C1 segment of cervical spinal cord (tissue), 14 donors: ENCODE measurements at regions not wholly inside any gene's neighbourhood (a gene's known extent, or its start where the extent isn't known, plus 50 kb on each side); places are given as distances from the start of the nearest gene placed in this dataset.

Source experiments
- DNase-seq, 14 donors: peaks; one replicate each; lab custom pipeline; 2025; lab: John Stamatoyannopoulos, UW

GRCh38 chr1:232445361-232446106 lies 184.4 kb downstream of the SIPA1L2 start:
- no peak for DNase-seq

- no peak for DNase-seq
Observed at GRCh38 chr1:232443372-232443771, 186.6 kb downstream of the SIPA1L2 start.

DNA sequence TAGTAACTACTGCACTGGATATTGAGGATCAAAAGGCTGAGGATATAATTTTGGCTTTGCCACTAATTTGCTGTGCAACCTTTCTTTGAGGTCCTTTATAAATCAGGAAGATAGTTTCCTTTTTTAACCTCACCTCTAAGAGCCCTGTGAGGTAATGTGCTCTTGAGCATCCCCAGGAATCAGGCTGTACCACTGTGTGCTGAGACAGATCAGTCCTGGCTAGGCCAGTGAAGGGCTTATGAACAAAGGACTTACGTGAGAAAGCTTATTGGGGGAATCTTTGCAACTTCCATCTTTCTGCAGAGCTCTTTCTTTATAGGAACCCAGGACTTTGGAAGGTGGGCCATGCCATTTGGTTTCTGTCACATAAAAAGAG lies 188.9 kb downstream of the SIPA1L2 start:
- DNase-seq = no peak

DNA sequence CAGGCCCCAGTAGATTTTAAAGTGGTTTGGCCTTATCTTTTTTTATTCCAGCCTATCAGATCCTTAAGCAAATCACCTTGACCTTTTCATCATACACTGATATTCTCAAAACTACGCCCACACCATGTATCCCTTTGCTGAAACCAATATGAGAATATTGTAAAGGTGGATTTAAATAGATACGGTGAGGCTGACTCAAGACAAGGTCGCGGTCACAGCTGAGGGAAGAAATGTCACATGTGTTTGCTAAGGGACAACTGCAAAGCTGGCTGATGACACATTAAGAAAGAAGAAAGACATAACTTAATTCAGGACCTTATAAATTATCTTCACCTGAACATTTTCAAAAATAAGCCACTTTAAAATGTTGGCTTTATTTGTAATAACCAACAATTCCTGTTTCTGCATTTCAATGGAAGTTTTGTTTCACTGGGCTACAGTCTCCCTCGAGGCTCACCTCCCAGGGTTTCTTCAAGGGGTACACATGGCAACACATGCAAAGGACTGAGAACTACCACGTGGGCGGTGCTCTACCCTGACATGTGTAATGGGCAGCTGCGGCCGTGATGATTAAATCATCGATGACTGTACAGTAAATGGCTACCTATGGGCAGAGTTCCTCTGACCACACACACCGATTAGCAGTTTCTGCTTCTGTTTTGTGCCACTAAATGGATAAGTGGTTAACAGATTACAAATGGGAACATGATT lies 189.5 kb downstream of the SIPA1L2 start:
- no peak for DNase-seq

- DNase-seq = no peak
Observed at GRCh38 chr1:232439011-232439410, 190.9 kb downstream of the SIPA1L2 start.

DNA sequence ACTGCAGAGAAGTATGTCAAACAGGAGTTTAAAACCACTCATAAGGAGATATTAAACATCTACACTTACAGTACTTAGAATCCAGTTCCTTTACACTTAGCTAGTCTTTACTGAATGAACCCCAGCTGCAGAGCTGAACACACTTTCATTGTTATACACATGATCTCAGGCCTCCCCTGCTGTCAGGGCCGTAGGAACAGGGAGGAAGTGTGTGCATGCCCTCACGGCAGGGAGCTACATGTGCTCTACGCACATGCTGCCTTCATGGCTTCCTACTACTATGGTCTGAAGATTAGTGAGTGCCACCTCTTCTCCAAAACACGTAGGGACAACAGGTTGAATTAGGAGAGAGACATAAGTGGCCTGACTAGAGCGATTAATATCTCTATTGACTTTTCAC lies 191.5 kb downstream of the SIPA1L2 start:
- DNase-seq = no peak

- no peak for DNase-seq
Observed at GRCh38 chr1:232437510-232437909, 192.4 kb downstream of the SIPA1L2 start.

GRCh38 chr1:232435729-232436128 lies 194.2 kb downstream of the SIPA1L2 start:
- no peak for DNase-seq

- DNase-seq = peak in 6 of 14 donors; percentile 5 to 28 (median 14)
Observed at GRCh38 chr1:232432313-232432712, 197.6 kb downstream of the SIPA1L2 start.

DNA sequence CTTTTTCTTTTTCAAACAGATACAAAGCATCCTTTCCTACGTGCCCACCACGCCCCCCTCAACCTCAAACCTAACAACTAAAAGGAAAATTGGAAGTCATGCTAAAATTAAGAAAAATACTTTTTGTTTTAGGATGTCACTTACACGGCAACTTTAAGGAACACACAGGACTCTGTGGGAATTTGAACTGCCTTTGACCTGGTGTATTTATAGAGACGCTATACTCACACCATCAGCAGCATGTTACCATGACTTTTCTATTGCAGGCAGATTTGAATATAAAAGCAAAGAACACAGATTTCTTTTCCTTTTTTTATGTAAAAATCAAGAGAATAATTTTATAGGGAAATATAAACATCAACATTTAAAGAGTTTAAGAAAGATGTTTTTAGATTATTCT lies 198.2 kb downstream of the SIPA1L2 start:
- no peak for DNase-seq

- no peak for DNase-seq
Observed at GRCh38 chr1:232431326-232431725, 198.6 kb downstream of the SIPA1L2 start.

DNA sequence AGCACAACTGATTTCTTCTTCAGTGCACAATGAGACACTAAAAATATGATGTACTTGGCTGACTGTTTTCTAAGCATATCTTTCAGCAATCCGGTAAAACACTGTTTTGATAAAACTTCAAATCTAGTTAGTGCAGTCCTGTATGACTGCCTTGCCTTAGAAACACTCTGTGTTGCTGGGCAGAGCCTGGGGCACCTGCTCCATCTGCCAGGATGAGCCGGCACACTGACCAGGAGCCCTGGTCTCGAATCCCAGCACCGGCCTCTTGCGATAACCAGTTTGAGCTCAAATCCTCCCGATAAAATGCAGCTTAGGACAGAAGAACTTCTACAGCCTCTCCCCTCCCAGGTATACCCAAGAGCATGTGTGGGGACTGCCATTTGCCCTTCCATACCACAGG lies 199.5 kb downstream of the SIPA1L2 start:
- no peak for DNase-seq

DNA sequence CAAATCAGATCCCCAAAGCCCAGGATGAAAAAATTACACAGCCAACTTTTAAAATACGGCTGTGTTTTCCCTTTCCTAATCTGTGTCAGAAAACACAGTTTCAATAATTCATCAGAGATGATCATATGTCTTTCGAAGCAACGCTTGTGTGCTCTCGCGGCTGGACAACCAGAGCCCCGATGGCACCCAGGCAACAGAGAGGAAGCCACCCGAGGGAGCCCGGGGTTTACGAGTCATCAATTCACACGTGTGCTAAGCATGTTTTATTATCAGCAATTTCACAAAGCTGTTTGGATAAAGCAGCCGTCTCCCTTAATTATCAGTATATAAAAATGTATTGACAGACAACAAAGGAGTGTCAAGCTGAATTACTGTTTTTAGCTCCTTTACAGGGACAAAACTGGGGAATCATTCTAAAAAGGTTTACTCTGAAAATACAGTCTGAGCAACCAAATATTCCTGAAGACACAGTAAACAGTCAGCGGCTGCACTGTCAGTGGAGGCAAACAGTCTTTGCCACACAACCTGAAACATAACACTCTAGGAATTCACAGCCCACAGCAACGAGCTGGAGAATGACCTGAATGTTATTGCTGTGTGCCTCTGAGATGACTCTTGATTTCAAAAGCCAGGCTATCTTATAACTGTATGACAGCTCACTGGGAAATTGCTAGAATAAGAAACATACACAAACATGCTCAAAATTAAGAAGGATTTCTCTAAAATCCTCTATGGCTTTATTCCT lies 201.0 kb downstream of the SIPA1L2 start:
- DNase-seq = no peak

GRCh38 chr1:232428036-232428645 lies 201.8 kb downstream of the SIPA1L2 start:
- no peak for DNase-seq

GRCh38 chr1:232426801-232427200 lies 203.1 kb downstream of the SIPA1L2 start:
- DNase-seq = no peak

GRCh38 chr1:232425421-232425820 lies 204.5 kb downstream of the SIPA1L2 start:
- no peak for DNase-seq

DNA sequence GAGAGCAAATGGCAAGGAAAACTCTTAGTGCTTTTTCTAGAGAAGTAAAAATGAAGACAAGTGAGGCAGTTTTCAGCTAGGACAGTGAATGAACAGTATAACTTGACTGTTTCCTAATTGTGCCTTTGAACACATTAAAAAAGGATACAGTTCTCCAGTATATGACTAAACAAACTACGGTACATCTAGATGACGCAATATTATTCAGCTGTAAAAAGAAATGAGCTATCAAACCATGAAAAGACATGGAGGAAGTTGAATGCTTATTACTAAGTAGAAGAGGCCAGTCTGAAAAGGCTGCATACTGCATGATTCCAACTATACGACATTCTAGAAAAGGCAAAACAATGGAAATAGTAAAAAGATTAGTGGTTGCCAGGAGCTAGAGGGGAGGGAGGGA lies 206.3 kb downstream of the SIPA1L2 start:
- no peak for DNase-seq

GRCh38 chr1:232422898-232423297 lies 207.0 kb downstream of the SIPA1L2 start:
- no peak for DNase-seq

- no peak for DNase-seq
Observed at GRCh38 chr1:232422098-232422497, 207.8 kb downstream of the SIPA1L2 start.

DNA sequence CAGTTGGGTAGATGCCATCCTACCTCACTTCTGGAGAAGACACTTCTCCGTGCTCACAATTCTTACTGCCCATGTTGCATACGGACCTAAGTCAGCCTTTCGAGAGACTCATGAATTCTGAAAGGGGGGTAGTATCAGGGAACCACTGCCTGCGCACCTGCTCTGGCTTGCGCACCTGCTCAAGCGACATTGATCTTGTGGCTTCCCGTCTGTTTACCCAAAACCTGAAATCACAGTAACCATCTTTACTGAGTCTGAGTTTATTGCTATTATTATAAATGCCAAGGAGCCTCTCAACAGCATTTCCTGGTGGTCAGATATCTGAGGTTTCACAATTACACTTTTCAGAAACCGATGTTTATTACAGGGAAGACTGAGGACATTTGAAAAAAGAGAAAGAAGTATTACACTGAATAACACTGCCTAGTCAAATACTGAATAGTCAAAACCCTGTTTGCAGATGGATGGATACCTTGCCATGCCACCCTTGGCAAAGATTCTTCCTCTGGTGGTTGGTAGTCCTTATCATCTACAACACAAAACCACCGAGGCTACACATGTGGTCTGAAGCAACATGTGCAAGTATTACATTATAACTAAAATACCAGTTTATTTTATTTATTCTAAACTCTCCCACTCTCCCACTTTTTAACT lies 208.7 kb downstream of the SIPA1L2 start:
- no peak for DNase-seq

GRCh38 chr1:232417636-232418248 lies 212.2 kb downstream of the SIPA1L2 start:
- no peak for DNase-seq
